ENCODE measurements at regions not wholly inside any gene's neighbourhood (a gene's known extent, or its start where the extent isn't known, plus 50 kb on each side); places are given as distances from the start of the nearest gene placed in this dataset.
"Not testable (repeated sequence)": the region's sequence is repeated elsewhere in the genome, so short reads cannot be mapped to it uniquely, and the experiment has no call there.

DNA sequence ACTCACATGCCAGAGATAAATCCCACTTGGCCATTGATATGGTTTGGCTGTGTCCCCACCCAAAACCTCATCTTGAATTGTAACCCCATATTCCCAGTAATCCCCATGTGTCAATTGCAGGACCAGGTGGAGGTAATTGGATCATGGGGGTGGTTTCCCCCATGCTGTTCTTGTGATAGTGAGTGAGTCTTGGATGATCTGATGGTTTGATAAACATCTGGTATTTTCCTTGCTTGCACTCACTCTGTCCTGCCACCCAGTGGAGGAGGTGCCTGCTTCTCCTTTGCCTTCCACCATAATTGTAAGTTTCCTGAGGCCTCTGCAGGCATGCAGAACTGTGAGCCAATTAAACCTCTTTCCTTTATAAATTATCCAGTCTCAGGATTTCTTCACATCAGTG is 50.4 kb upstream of the B3GAT2 start:
- not testable (repeated sequence) for DNase-seq (ENCODE audit: low read depth)

DNA sequence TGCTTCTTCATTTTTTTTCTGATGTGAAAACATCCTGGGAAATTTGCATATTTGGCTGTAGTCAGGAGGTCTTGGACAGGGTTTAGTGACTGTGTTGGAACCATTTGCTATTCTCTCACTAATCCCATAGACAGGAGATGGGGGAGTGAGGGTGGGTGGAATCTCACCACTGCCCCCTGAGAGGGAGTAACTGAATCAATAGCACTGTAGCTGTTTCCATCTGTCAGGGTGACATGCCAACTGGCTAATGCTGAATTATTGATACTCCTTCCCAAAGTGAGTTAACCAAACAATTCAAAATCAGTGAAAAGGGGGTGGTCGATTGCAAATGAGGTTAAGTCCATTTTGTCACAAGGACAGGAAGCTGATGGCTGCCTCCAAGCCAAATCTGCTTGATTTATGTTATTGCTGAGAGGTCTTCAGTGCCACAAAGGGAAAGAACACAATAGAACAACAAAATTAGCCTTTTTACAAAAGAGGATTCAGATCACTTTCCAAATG is 55.1 kb upstream of the B3GAT2 start:
- no peak for DNase-seq (ENCODE audit: low read depth)

DNA sequence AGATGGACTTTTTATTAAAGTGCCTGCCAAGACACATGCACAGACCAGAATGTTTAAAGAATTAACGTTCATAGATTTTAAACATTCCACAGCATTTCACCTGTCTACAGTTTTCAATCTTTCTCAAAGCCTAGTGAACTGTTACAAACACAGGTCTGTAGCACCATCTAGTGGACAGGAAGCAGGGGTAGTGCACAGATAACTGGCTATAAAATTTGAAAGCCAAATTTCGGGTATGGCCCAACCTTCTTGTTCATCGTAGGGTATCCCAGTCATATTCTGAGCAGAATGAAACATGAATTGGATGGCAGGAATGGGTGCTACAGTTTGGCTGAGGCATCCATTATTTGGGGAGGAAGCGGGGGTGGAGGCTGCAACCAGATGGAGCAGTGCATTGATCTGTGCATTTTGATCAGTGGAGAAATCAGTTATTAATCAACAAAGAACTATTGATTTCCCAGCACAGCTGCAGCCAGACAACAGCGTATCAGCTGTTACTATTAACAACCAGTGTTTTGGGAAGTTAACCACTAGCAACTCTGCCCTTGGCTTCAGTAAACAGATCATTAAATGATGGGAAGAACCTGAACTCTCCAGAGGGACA is 56.1 kb upstream of the B3GAT2 start:
- DNase-seq (ENCODE audit: low read depth) = peak; percentile 52

DNA sequence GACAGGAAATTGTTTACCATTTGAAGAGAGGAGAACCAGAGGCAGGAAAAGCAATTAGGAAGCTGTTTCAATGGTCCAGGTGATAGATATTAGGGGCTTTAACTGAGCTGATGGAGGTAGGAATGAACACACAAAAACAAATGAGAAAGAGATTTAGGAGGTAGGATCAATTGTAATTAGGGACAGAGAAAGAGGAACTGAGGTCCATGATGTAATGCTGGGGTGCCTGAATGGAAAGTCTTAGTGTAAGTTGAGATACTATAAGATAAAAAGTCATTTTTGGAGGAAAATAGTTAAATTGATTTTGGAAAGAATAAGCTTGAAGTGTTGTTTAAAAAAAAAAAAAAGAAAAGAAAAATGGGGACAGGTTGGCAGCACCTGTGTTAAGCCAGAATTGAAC is 58.5 kb upstream of the B3GAT2 start:
- no peak for DNase-seq (ENCODE audit: low read depth)

DNA sequence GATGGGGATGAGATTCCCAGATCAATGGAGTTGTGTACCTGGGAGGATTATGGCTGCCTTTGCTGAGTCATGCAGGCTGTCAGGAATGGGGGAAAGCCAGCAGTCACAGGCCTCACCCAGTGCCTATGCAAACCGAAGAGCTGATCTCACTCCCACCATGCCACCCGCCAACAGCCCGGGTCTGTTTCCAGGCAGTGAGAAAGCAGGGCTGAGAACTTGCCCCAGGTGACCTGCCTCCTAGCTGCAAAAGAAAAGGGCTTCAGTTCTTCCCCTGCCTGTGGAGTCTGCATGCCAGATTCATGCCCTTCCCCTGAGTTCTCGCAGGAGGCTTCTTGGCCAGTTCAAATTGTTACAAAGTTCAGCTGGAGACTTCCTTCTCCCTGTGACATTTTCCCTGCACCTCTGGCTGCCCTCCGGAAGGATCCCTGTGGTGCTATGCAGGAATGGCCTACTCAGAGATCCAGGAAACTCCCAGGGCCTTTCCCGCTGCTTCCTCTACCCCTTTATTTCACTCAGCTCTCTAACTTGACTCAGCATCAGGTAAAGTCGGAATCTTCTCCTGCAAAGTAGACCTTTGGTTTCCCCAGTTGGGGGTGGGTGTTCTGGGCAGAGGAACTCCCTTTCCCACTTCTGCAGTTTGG is 71.5 kb upstream of the B3GAT2 start:
- DNase-seq (ENCODE audit: low read depth) = no peak

DNA sequence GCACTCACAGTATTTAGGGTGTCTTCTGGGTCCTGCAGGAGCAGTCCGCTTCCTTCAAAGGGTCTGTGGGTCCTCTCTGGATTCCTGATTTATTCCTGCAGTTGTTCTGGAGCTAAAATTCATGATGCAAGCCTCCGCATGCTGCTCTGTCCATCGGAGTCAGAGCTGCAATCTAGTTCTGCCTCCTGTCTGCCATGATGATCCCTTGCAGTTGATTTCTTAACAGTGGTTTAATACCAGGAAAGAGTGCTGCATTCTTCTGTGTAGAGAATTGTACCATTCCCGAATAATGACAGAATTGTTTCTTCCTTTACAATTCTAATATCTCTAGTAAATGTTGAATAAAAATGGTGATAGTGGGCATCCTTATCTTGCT is 72.0 kb upstream of the B3GAT2 start:
- DNase-seq (ENCODE audit: low read depth) = no peak

DNA sequence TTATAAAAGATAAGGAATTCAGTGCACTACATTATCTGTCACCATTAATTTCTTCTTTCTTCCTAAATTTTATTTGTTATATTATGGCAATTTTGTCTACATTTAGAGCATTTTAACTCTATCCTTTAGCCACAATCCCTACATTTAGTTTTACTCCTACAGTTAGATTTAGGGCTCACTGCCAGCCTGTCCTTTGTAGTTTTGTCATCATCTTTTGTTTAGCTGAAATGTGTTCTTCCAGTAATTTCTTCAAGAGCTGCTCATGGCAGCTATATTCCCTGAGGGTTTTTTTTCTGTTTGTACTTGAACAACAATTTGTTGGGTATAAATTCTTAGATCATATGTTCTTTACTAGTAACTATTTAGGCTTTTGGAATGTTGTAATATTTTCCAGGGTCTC is 72.7 kb upstream of the B3GAT2 start:
- no peak for DNase-seq (ENCODE audit: low read depth)

DNA sequence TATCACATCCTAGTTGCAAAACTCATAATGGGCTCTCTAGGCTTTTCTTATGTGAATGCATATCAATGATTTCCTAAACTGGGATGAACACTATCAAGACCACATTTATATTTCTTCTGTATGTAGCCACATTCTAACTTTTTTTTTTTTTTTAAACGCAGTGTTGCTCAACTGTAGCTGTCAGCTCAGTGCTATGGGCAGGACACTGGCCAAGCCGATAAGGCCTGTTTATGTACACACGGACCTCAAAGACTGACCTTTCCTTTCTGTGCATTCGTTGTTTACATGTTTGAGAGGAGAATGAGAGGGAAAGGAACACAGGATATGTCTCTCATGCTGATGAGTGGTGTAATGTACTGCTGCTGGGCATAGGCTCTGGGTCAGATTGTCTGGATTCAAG is 75.1 kb upstream of the B3GAT2 start:
- DNase-seq (ENCODE audit: low read depth) = peak; percentile 76

DNA sequence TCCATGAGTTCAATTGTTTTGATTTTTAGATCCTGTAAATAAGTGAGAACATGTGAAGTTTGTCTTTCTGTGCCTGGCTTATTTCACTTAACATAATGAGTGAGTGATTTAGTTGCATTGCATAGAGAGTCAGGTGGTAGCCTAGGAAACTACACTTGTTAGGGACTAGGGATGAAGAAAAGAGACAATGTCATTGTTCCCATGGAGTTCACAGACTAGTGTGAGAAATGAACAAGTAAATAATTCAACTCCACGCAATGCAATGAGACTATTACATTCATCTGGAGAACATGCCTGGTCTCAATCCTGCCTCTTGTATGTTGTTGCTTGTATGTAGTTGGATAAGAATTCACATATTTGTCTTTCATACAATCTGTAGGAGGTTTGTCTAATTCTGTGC is 76.3 kb upstream of the B3GAT2 start:
- no peak for DNase-seq (ENCODE audit: low read depth)

DNA sequence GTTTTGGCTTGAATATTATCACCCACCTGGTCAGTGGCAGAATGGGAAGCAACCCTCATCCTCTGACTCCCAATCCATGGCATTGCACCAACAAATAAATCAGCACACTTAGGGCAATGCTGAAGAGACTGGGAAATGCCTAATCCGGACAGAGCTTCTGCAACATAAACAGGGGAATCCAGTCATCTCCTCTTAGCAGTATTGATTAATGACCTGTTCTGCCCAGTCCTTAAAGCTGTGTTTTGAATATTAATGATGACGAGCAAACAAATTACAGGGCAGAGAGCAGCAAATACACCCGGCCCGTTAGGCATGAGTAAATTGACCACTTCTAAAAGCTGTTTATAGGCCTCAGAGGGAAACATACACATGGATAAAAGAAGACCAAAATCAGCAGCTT is 77.0 kb upstream of the B3GAT2 start:
- no peak for DNase-seq (ENCODE audit: low read depth)

DNA sequence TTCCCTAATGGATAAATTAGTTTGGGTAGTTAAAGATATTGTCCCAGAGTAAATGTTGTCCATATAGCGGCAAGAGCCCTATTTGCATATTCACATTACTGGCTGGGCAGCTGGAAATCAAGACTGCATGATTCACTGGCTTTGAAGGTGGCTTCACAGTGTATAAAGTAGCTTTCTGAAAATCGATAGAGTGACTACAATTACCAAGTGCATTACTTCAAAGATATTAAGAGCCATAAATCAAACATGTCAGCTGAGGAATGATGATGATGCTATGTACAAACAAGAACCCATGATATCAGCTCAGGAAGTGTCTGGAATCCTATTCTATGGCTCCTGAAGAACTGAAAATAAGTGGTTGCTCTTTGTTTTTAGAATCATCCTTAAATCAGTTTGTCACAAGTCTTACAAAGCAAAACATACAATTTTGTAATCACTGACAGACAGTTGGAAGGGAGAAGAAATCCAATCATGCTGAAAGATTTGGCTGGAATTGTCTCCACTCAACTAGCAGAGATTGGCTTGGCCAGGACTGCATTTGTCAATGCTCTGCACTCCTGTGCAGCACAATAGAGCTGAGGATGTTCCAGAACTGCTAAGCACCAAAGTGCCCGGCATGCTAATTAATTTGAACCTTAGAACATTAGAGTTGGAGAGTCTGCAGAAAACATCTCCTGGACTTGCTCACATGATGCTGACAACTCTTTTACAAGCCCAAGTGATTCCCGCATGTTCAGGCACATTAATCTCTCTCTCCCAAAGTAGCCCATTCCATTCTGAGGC is 77.9 kb upstream of the B3GAT2 start:
- peak; percentile 3 for DNase-seq (ENCODE audit: low read depth)

DNA sequence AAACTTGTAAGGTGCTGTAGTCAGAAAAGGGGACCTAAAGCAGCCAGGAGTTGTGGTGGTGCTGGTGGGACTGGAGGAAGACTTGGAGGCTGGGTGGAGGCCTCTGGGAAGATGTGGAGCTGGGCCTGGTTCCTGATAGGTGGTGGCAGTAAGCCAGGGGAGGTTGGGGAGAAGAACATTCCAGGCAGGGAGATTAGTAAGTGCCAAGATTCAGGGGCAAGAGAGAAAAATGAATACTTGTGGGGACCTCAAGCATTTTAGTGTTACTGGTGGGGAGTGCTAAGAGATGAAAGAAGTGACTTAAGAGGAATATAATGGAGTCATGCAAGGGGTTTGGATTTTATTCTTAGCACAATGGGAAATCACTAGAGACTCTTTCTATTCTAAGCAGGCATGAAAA is 79.0 kb upstream of the B3GAT2 start:
- DNase-seq (ENCODE audit: low read depth) = peak; percentile 24

DNA sequence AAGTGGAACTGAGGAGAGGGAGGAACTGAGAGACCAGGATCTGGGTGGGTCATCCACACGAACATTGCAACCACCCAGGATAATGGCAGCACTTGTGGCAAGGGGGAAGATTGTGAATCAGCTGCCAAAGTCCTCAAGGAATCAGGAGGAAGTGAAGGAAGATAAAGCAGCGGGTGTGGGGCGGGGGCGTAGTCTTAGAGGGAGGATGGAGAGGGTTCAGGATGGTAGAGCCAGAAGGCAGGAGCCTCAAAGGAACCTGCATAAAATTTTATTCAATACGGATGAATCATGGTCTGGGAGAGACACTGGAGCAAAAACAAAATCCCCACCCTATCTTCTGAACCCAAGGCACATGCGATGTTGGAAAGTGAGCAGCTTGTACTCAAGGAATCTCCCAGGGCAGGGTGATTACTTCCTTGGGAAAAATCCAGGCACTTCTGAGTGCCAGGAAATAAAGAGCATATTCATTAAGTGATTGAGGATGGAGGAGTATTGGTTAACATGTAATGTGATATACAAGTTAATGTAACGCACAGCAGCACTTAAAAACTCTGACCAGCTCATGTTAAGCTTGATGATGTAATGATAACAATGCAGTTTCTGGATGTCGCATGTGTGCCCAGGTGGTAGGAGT is 82.0 kb upstream of the B3GAT2 start:
- DNase-seq (ENCODE audit: low read depth) = no peak

DNA sequence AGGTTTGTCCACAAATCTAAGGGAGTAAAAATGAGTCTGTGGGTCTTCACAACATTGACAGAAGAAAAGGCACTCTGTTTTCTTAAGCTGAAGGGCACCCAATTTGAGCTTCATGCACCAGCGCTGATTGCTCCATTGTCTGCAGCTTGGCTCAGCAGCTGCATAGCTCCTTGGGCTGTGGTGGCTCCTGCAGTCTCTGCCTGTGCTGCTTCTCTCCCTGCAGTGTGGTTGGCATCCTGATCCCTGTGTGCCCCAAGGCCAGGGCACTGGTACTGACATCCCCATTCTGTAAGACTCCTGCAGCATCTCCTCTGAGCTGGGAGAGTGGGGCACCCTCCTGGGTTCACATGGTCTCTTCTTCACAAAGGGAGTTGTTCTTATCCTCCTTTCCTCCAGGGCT is 83.2 kb upstream of the B3GAT2 start:
- DNase-seq (ENCODE audit: low read depth) = no peak

DNA sequence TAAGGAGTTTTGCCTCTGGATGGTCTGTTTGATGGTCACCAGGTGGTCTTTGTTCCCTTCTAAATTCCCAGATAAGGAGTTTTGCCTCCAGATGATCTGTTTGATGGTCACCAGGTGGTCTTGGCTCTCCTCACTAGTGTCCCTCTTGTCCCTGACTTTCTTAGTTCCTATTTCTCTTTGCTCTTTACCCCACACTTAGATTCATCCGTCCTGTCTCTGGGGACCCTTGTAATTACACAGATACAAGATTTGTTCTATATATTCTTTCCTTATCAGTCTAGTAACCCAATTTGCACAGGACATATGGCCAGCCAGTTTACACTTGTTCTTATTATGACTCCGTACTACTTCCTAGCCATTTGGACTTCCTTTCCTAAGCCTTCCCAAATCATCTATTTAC is 84.0 kb upstream of the B3GAT2 start:
- DNase-seq (ENCODE audit: low read depth) = no peak

DNA sequence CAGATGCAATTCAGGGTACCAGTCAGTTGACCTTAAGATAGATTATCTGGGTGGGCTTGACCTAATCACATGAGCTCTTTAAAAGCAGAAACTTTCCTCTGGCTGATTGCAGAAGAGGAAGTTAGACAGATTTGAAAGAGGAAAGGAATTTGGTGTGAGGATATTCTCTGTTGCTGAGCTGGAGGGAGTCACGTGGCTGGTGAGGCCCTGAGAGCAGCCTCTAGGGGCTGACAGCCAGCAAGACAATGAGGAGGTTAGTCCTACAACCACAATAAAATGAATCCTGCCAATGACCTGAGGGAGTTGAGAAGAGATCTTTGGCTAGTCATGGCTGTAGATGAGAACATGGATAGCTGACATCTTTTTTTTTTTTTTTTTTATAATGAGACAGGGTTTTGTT is 87.0 kb upstream of the B3GAT2 start:
- peak; percentile 31 for DNase-seq (ENCODE audit: low read depth)

DNA sequence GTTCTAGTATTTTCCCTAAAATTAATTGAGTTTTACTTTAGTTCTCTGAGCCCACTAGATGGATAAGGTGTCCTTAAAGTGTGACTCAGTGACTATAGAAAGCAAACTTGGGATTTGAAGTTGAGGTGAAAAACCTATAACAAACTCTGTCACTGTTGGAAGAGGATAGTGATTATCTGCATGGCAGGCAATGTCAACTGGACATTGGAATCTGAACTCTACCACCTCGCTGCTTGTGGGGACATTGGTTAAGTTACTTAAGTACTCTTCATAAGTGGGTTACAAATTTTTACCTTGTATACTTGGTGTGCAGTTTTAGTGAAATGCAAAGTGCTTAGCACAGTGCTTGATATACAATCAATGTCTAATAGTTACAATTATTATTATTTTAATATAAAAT is 87.9 kb upstream of the B3GAT2 start:
- DNase-seq (ENCODE audit: low read depth) = no peak

DNA sequence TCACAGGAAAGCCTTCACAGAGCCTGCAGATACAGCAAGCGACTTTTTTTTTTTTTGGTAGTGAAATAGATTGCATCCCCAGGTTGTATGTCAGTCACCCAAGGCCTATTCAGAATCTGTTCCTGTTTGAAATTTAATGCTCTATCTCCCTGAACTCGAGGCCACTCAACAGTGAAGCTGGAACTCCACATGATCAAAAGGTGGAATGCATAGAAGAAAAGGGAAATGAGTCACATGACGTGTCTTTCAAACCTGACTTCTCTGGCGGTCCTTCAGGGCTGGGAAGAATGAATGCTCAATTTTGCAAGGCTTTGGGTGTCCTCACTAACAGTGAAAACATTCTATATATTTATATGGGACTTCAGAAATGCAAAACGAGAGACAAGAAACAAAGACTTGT is 88.4 kb upstream of the B3GAT2 start:
- no peak for DNase-seq (ENCODE audit: low read depth)

DNA sequence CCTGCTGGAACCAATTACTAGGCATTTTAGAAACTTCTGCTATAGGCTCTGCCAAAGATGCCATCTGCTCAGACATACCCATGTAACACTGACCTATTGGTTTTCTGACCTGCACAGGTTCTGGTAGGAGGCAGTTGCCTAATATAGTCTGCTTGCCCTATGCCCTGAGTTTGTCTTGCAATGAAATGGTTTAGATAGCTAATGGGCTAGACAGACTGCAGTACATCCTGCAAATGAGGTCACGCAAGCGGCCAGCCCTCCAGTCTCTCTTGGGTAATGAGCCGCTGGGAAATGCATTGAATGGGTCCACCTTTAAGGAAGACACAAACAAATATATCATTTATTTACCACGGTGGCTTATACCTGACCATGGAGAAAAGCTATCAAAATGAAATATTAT is 90.6 kb upstream of the B3GAT2 start:
- no peak for DNase-seq (ENCODE audit: low read depth)

DNA sequence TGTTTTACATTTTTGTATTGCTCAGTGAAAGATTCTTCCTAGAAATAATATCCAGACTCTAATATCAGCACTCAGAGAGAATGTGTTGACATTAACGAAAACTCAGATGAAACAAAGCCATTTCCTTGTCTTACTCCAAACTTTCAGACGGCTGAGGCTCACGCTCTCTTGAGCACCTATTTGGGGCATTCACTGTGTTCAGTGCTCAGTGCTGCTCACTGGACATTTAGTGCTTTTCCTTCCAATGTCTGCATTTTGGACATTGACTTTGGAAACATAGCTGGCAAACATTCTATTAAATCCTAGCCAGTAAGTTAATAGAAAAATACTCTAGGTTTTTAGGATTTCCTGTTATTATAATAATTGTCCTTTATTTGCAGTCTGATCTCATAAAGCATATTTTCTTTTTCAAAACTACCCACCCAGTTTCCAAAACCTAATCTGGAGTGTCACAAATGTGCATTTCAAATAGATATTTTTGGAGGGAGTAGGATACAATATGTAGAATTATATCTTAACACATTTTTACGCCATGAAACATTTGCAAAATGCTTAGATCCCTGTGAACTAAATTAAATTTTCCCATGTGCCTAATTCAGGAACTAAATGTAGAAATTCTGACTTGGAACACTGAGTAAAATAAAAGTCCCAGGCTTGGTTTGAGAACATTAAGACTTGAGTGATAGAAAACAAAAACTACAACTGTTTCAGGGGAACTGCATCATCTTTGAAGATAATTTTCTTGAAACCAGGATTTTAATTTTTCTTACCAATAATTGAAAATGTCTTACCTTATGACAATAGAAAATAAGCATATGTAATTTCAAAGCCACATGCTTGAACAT is 91.7 kb upstream of the B3GAT2 start:
- no peak for DNase-seq (ENCODE audit: low read depth)

DNA sequence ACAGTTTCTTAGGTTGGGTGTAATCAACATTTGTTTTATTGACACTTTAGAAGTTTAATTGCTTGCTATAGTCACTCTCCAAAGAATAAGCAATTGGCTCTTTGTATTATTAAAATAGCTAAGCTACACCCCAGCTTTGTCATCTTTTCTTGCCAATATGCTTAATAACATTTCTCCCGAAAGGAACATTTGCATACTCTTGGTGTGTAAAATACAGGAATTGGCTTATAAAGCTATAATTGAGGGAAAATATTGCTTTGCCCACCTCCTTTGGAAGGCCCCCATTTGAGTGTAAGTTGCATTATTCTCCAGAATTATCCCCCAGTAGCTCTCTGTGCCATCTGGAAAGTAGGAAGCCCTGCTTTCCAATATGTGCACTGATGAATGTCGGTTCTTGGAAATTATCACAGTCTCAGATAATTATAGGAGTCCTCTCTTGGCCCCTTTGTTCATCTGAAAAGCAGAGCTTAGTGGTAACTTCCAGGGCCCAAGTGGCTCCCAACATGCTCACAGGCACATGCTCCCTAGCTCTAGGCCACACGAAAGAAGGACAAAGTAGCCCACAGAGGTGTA is 92.4 kb upstream of the B3GAT2 start:
- DNase-seq (ENCODE audit: low read depth) = no peak

DNA sequence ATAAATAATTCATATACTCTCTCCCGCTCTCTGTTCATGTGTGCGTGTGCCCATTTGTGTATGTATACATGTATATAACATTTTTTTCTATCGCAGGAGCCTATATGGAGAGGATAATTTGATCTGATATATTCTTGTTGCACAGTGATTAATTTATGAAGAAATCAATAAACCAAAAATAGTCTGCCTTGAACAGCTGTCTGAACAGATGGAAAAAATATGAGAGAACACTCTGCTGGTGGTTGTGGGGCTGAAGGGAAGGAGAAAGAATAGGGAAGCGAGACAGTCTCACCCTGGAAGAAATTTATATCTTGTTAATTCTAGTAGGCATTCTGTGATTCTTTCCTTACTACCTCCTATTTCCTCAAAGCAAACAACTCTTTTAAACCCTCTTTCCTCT is 96.6 kb upstream of the B3GAT2 start:
- no peak for DNase-seq (ENCODE audit: low read depth)
